ENCODE measurements at regions not wholly inside any gene's neighbourhood (a gene's known extent, or its start where the extent isn't known, plus 50 kb on each side); places are given as distances from the start of the nearest gene placed in this dataset.

DNA sequence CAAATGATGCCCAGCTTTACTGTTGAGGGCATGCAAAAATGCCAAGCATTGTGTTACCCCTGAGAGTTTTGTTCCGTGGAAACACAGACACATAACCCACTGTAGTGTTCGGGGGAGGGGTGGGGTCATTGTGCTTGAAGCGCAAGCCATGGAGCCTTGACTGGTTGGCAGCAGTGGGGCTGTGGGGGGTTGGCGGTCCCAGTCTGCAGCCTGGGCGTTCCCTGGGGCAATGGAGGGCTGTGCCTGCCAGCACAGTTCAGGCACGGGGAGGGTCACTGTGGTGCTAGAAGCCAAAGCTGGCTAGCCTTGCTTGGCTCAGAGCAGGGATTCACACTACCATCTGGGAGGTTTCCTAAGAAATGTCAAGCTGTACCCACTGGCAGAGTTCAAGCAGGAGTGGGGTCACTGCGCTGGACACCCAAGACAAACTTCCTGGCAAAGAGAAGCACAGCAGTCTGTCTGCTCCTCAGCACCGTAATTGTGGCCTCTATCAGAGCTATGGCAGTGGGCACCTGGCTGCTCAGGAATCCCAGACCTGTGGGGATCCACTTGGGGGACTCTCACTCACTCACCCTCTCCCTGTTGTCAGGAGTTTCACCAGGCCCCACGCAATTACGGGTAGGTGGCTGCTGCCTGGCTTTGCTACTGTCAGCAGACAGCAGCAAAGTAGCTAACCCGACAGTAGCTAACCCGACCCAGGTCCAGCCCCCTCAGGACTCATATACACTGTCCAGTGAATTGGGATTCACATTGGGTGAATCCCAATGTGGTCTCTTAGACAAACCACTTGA lies 292.4 kb downstream of the ZWINT start:
- H3K27me3 ChIP-seq (ENCODE audit: insufficient read depth, low read depth, low read length) = no peaks in the 10 kb centered on the region
- no peaks in the 10 kb centered on the region for H3F3A ChIP-seq (ENCODE audit: insufficient read depth, low read length, poor library complexity, severe bottlenecking)
- H3K4me3 ChIP-seq (ENCODE audit: low read length) = no peak overlapping the region
- H3K9ac ChIP-seq (ENCODE audit: low read length) = no peak overlapping the region
- no peaks in the 10 kb centered on the region for H3K36me3 ChIP-seq (ENCODE audit: insufficient read depth, low read length)
- H3K27ac ChIP-seq (ENCODE audit: low read length) = no peak overlapping the region
- no peaks in the 10 kb centered on the region for H3K9me2 ChIP-seq (ENCODE audit: insufficient read depth, low read length)
- no peaks in the 10 kb centered on the region for H4K20me1 ChIP-seq (ENCODE audit: insufficient read depth)
- no peaks in the 10 kb centered on the region for H3K9me3 ChIP-seq (ENCODE audit: low read length)
- H3K79me2 ChIP-seq (replicated peaks; ENCODE audit: insufficient read depth, low read length) = no peaks in the 10 kb centered on the region
- no peak overlapping the region for H3K4me2 ChIP-seq (ENCODE audit: low read length)
- H2AFZ ChIP-seq (ENCODE audit: low read depth, low read length) = no peak overlapping the region
- TF ChIP-seq, protein P1, sequence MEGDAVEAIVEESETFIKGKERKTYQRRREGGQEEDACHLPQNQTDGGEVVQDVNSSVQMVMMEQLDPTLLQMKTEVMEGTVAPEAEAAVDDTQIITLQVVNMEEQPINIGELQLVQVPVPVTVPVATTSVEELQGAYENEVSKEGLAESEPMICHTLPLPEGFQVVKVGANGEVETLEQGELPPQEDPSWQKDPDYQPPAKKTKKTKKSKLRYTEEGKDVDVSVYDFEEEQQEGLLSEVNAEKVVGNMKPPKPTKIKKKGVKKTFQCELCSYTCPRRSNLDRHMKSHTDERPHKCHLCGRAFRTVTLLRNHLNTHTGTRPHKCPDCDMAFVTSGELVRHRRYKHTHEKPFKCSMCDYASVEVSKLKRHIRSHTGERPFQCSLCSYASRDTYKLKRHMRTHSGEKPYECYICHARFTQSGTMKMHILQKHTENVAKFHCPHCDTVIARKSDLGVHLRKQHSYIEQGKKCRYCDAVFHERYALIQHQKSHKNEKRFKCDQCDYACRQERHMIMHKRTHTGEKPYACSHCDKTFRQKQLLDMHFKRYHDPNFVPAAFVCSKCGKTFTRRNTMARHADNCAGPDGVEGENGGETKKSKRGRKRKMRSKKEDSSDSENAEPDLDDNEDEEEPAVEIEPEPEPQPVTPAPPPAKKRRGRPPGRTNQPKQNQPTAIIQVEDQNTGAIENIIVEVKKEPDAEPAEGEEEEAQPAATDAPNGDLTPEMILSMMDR (IDR thresholded peaks at IDR 0.05; ENCODE audit: poor library complexity, severe bottlenecking) = no peak
- TF ChIP-seq MXI1 (conservative IDR thresholded peaks at IDR 0.05; ENCODE audit: poor library complexity, severe bottlenecking) (no peak), RAD21 (conservative IDR thresholded peaks at IDR 0.05) (no peak), POLR2AphosphoS5 (IDR thresholded peaks at IDR 0.05) (no peak), SMC3 (conservative IDR thresholded peaks at IDR 0.05; ENCODE audit: poor library complexity) (no peak), EP300 (conservative IDR thresholded peaks at IDR 0.05; ENCODE audit: poor library complexity, severe bottlenecking) (no peak), TAF1 (IDR thresholded peaks at IDR 0.05; ENCODE audit: low read depth) (no peak), EZH2 (IDR thresholded peaks at IDR 0.05; ENCODE audit: borderline replicate concordance, insufficient read depth, low read length, poor library complexity, severe bottlenecking) (no peak)
- TF ChIP-seq, protein P2, sequence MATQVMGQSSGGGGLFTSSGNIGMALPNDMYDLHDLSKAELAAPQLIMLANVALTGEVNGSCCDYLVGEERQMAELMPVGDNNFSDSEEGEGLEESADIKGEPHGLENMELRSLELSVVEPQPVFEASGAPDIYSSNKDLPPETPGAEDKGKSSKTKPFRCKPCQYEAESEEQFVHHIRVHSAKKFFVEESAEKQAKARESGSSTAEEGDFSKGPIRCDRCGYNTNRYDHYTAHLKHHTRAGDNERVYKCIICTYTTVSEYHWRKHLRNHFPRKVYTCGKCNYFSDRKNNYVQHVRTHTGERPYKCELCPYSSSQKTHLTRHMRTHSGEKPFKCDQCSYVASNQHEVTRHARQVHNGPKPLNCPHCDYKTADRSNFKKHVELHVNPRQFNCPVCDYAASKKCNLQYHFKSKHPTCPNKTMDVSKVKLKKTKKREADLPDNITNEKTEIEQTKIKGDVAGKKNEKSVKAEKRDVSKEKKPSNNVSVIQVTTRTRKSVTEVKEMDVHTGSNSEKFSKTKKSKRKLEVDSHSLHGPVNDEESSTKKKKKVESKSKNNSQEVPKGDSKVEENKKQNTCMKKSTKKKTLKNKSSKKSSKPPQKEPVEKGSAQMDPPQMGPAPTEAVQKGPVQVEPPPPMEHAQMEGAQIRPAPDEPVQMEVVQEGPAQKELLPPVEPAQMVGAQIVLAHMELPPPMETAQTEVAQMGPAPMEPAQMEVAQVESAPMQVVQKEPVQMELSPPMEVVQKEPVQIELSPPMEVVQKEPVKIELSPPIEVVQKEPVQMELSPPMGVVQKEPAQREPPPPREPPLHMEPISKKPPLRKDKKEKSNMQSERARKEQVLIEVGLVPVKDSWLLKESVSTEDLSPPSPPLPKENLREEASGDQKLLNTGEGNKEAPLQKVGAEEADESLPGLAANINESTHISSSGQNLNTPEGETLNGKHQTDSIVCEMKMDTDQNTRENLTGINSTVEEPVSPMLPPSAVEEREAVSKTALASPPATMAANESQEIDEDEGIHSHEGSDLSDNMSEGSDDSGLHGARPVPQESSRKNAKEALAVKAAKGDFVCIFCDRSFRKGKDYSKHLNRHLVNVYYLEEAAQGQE (IDR thresholded peaks at IDR 0.05; ENCODE audit: borderline replicate concordance) = no peak

DNA sequence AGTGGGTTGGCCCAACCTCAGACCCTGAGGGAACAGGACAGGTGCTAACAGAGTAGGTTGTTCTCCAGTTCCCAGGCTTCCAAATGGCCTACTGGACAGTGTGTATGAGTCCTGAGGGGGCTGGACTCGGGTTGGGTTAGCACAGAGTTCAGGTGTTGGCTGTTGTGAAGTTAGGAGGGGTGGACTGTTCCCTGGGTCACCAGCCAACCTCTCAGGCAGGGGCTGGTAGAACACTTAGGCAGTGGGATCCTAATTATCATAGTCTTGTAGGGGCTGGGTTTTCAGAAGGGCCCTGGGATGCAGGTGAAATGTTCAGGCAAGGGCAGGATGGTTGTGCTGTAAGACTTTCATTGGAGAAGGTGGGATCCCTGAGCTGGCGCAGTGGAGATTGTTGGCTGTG lies 293.0 kb downstream of the ZWINT start:
- no peaks in the 10 kb centered on the region for H3K79me2 ChIP-seq (replicated peaks; ENCODE audit: insufficient read depth, low read length)
- no peaks in the 10 kb centered on the region for H3K27me3 ChIP-seq (ENCODE audit: insufficient read depth, low read depth, low read length)
- H3K9me2 ChIP-seq (ENCODE audit: insufficient read depth, low read length) = no peaks in the 10 kb centered on the region
- H3K9me3 ChIP-seq (ENCODE audit: low read length) = no peaks in the 10 kb centered on the region
- no peaks in the 10 kb centered on the region for H3F3A ChIP-seq (ENCODE audit: insufficient read depth, low read length, poor library complexity, severe bottlenecking)
- H4K20me1 ChIP-seq (ENCODE audit: insufficient read depth) = no peaks in the 10 kb centered on the region
- no peak overlapping the region for H2AFZ ChIP-seq (ENCODE audit: low read depth, low read length)
- H3K9ac ChIP-seq (ENCODE audit: low read length) = no peak overlapping the region
- H3K36me3 ChIP-seq (ENCODE audit: insufficient read depth, low read length) = no peaks in the 10 kb centered on the region
- TF ChIP-seq RAD21 (conservative IDR thresholded peaks at IDR 0.05) = no peak
- TF ChIP-seq, protein P1 (IDR thresholded peaks at IDR 0.05; ENCODE audit: poor library complexity, severe bottlenecking) = no peak
- no peak for TF ChIP-seq TAF1 (IDR thresholded peaks at IDR 0.05; ENCODE audit: low read depth)
- TF ChIP-seq MXI1 (conservative IDR thresholded peaks at IDR 0.05; ENCODE audit: poor library complexity, severe bottlenecking) = no peak
- no peak for TF ChIP-seq EZH2 (IDR thresholded peaks at IDR 0.05; ENCODE audit: borderline replicate concordance, insufficient read depth, low read length, poor library complexity, severe bottlenecking)
- no peak for TF ChIP-seq POLR2AphosphoS5 (IDR thresholded peaks at IDR 0.05)
- TF ChIP-seq SMC3 (conservative IDR thresholded peaks at IDR 0.05; ENCODE audit: poor library complexity) = no peak
- TF ChIP-seq, protein P2 (IDR thresholded peaks at IDR 0.05; ENCODE audit: borderline replicate concordance) = no peak
- no peak for TF ChIP-seq EP300 (conservative IDR thresholded peaks at IDR 0.05; ENCODE audit: poor library complexity, severe bottlenecking)
- H3K4me2 ChIP-seq (ENCODE audit: low read length) = no peak overlapping the region
- no peak overlapping the region for H3K4me3 ChIP-seq (ENCODE audit: low read length)
- no peak overlapping the region for H3K27ac ChIP-seq (ENCODE audit: low read length)

Measured in neural cell (in vitro differentiated cells).